Parathyroid adenoma (tissue), 2 donors: ENCODE measurements at regions not wholly inside any gene's neighbourhood (a gene's known extent, or its start where the extent isn't known, plus 50 kb on each side); places are given as distances from the start of the nearest gene placed in this dataset.

Experiments used
- H2AFZ ChIP-seq: fragments of 300-600 bp; sonication (generic); one replicate; pipeline ENCODE4 v1.7.0; 2017; ENCODE audit warnings: antibody characterized with exemption, mild to moderate bottlenecking
- H3K27ac ChIP-seq: fragments of 300-600 bp; sonication (generic); one replicate; pipeline ENCODE4 v1.7.0; 2017
- H3K27me3 ChIP-seq: fragments of 300-600 bp; sonication (generic); one replicate; pipeline ENCODE4 v1.7.0; 2017; ENCODE audit warnings: low read length; ENCODE audit not compliant: control insufficient read depth, insufficient read depth
- H3K36me3 ChIP-seq: fragments of 300-600 bp; sonication (generic); one replicate; pipeline ENCODE4 v1.7.0; 2017; ENCODE audit warnings: low read length; ENCODE audit not compliant: control insufficient read depth, insufficient read depth
- H3K4me1 ChIP-seq: fragments of 300-600 bp; sonication (generic); one replicate; pipeline ENCODE4 v1.7.0; 2017; ENCODE audit warnings: control low read depth
- H3K4me2 ChIP-seq: fragments of 300-600 bp; sonication (generic); one replicate; pipeline ENCODE4 v1.7.0; 2017; ENCODE audit warnings: low read length
- H3K4me3 ChIP-seq: fragments of 300-600 bp; sonication (generic); one replicate; pipeline ENCODE4 v1.7.0; 2017; ENCODE audit warnings: low read depth, low read length
- H3K79me2 ChIP-seq: fragments of 300-600 bp; sonication (generic); one replicate; pipeline ENCODE4 v1.7.0; 2017; ENCODE audit warnings: control low read depth
- H3K9ac ChIP-seq: fragments of 300-600 bp; sonication (generic); one replicate; pipeline ENCODE4 v1.7.0; 2017; ENCODE audit warnings: mild to moderate bottlenecking
- H3K9me3 ChIP-seq: fragments of 300-600 bp; sonication (generic); one replicate; pipeline ENCODE4 v1.7.0; 2017; ENCODE audit warnings: low read length; ENCODE audit not compliant: control insufficient read depth
- CTCF ChIP-seq: fragments of 300-600 bp; sonication (generic); IDR thresholded peaks from one replicate; pipeline ENCODE4 v1.7.0; 2017; ENCODE audit warnings: antibody characterized with exemption, mild to moderate bottlenecking
- donor health status: primary hyperparathyroidism.

DNA sequence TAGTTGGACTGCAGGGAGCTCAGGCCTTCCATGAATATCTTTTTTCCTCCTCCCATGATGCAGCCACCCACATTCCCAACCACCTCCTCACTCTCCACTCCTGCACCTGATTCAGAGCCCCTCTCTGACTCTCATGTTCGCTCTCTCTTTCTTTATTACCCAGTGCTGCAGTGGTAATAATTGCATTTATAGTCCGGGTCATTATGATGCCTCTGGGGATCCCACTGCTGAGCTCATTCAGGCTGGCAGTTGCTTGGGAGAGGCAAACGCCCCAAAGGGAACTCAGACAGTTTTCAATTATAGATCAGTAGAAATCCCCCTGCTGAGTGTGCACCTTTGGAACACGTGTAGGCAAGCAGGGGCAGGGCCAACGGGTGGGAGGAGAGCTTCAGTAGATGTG, 953.0 kb downstream of the GRID1 start:
- H3K27me3 ChIP-seq: no peaks in the 10 kb centered on the region
- no peak for TF ChIP-seq CTCF
- H3K9ac ChIP-seq: no peak overlapping the region
- no peak overlapping the region for H3K4me3 ChIP-seq
- H3K4me1 ChIP-seq: no peaks in the 10 kb centered on the region
- no peak overlapping the region for H3K4me2 ChIP-seq
- no peak overlapping the region for H2AFZ ChIP-seq
- no peak overlapping the region for H3K27ac ChIP-seq
- H3K9me3 ChIP-seq: no peaks in the 10 kb centered on the region
- H3K36me3 ChIP-seq: no peaks in the 10 kb centered on the region
- H3K79me2 ChIP-seq: no peaks in the 10 kb centered on the region

DNA sequence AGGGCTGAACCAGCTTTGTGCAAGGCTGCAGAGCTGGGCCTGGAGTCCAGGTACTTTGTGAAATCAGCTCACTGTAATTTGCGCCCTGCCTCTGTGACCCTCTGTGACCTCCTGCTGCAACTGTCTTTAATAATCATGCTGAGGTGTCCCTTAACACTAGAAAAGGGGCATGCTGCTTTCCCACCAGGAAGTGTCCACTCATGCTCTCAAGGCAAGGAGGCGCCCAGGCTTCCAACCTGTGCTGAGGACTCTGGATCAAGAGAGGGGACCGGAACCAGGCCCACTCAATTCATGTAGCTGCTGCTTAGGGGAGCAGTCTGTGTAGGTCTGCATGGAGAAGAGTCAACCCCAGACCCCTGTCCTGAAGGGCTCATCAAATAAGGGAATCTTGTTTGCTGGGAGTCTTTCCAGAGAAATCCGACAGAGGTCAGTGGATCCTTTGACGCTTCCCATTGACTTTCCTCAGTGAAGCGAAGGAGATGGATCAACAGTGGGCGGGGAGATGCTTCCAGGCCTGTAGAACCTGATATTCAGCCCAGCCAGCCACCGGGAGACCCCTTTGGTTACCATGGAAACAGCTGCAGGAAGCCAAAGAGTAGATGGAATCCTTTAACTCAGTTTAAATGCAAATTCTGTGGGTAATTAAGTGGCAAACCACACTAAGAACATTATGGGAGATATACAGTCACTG, 945.9 kb downstream of the GRID1 start:
- H3K4me2 ChIP-seq: no peak overlapping the region
- no peaks in the 10 kb centered on the region for H3K79me2 ChIP-seq
- H3K27me3 ChIP-seq: no peaks in the 10 kb centered on the region
- no peaks in the 10 kb centered on the region for H3K9me3 ChIP-seq
- H3K4me1 ChIP-seq: no peaks in the 10 kb centered on the region
- no peaks in the 10 kb centered on the region for H3K36me3 ChIP-seq
- H3K9ac ChIP-seq: no peak overlapping the region
- H3K27ac ChIP-seq: no peak overlapping the region
- no peak for TF ChIP-seq CTCF
- H3K4me3 ChIP-seq: no peak overlapping the region
- H2AFZ ChIP-seq: no peak overlapping the region

GRCh38 chr10:85421421-85421820, 945.2 kb downstream of the GRID1 start:
- Histone ChIP-seq H2AFZ (no peak overlapping the region), H3K27me3 (no peaks in the 10 kb centered on the region), H3K27ac (no peak overlapping the region), H3K36me3 (no peaks in the 10 kb centered on the region), H3K9me3 (no peaks in the 10 kb centered on the region), H3K4me3 (no peak overlapping the region), H3K79me2 (no peaks in the 10 kb centered on the region), H3K4me2 (no peak overlapping the region), H3K9ac (no peak overlapping the region), H3K4me1 (no peaks in the 10 kb centered on the region)
- TF ChIP-seq CTCF: no peak

GRCh38 chr10:85429126-85429525, 937.5 kb downstream of the GRID1 start:
- Histone ChIP-seq H3K4me2 (no peak overlapping the region), H3K36me3 (no peaks in the 10 kb centered on the region), H3K79me2 (no peaks in the 10 kb centered on the region), H3K4me3 (no peak overlapping the region), H3K9me3 (no peaks in the 10 kb centered on the region), H3K9ac (no peak overlapping the region), H3K27ac (no peak overlapping the region), H3K27me3 (no peaks in the 10 kb centered on the region), H3K4me1 (no peaks in the 10 kb centered on the region), H2AFZ (no peak overlapping the region)
- no peak for TF ChIP-seq CTCF

DNA sequence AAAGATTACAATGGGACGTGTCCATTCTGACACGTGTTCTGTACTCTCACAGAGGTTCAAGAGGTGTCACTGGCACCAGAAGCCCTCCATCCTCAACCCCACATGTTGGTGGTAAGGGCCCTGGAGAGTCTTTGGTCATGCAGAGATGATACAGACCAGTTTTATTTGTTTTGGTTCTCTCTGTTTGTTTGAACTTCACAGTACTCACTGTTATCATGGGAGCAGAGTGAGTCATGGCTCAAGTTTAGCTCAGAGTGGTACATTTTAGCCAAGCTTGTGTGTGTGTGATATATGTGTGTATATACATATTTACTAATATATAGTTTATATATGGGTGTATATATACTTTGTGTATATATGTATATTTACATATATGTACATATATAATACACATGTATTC, 935.6 kb downstream of the GRID1 start:
- no peaks in the 10 kb centered on the region for H3K4me1 ChIP-seq
- H3K9me3 ChIP-seq: no peaks in the 10 kb centered on the region
- no peaks in the 10 kb centered on the region for H3K79me2 ChIP-seq
- no peak overlapping the region for H3K9ac ChIP-seq
- no peak overlapping the region for H2AFZ ChIP-seq
- H3K27me3 ChIP-seq: no peaks in the 10 kb centered on the region
- TF ChIP-seq CTCF: no peak
- no peaks in the 10 kb centered on the region for H3K36me3 ChIP-seq
- H3K27ac ChIP-seq: no peak overlapping the region
- H3K4me3 ChIP-seq: no peak overlapping the region
- H3K4me2 ChIP-seq: no peak overlapping the region
